ENCODE measurements at regions not wholly inside any gene's neighbourhood (a gene's known extent, or its start where the extent isn't known, plus 50 kb on each side); places are given as distances from the start of the nearest gene placed in this dataset.
"Not testable (repeated sequence)": the region's sequence is repeated elsewhere in the genome, so short reads cannot be mapped to it uniquely, and the experiment has no call there.

DNA sequence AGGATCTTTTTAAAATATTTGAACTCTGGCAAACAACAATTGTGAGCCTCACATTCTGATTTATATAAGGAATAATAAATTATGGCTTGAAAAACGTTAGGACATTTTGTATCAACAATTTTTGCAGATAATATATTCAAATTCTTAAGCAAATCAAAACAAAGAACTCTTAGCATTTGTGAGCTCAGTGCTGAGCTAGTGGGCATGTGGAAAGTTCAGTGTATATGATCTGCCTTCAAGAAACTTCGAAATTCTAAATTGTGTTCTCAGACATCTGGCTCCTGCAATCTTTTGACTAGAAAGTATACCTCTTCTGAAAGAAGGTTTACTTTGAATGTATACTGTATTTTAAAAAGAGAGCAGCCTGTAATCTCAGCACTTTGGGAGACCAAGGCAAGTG, 122.3 kb upstream of the NEIL3 start:
- no CpG with 5 or more reads among the region's 2 CpGs for WGBS (ENCODE audit: insufficient coverage)
- no peak for DNase-seq

DNA sequence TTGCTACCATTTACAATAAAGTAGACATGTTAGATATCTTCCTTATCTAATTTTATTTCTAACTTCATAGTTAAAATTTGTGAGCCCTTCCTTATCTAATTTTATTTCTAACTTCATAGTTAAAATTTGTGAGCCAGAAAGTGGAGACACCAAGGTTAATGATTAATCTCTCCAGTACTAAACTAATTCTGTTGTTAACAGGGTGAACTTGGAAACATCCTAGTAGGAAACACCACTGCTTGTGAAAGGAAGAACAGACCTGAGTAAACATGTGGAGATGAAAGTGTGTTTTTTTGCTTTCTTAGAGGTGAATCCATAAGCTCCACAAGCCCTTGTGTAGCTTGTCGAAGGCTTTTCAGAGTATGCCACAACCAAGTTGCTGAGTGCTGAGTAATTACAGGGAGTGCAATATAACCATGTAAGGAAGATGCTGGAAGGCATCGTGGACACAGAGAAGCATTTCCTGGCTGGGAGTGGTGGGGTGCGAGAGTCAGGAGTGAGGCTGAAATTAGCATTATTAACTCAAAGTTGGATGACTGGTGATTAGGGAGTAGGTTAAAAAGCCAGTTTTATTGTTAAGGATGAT, 118.6 kb upstream of the NEIL3 start:
- Histone ChIP-seq H3K27me3 (ENCODE audit: control insufficient read depth, insufficient read depth, low read length) (no peaks in the 10 kb centered on the region), H3K4me1 (ENCODE audit: control insufficient read depth, insufficient read depth, low read length) (no peaks in the 10 kb centered on the region), H3K27ac (ENCODE audit: low read length) (no peak overlapping the region), H3K4me3 (ENCODE audit: low read length) (no peak overlapping the region), H3K36me3 (ENCODE audit: control insufficient read depth, insufficient read depth, low read length) (no peaks in the 10 kb centered on the region), H3K9me3 (replicated peaks; ENCODE audit: control insufficient read depth, low read depth, low read length) (peaks cover 3% of the 10 kb centered on the region)
- 50% methylated on average over 3 of the region's 3 CpGs for WGBS (ENCODE audit: insufficient coverage)
- no peak for DNase-seq

More for the DNA sequence above, 122.3 kb upstream of the NEIL3 start:
- Histone ChIP-seq H3K36me3 (ENCODE audit: control insufficient read depth, insufficient read depth, low read length) (no peaks in the 10 kb centered on the region), H3K4me3 (ENCODE audit: low read length) (no peak overlapping the region), H3K4me1 (ENCODE audit: control insufficient read depth, insufficient read depth, low read length) (no peaks in the 10 kb centered on the region), H3K27me3 (ENCODE audit: control insufficient read depth, insufficient read depth, low read length) (no peaks in the 10 kb centered on the region), H3K27ac (ENCODE audit: low read length) (no peak overlapping the region), H3K9me3 (replicated peaks; ENCODE audit: control insufficient read depth, low read depth, low read length) (no peaks in the 10 kb centered on the region)

DNA sequence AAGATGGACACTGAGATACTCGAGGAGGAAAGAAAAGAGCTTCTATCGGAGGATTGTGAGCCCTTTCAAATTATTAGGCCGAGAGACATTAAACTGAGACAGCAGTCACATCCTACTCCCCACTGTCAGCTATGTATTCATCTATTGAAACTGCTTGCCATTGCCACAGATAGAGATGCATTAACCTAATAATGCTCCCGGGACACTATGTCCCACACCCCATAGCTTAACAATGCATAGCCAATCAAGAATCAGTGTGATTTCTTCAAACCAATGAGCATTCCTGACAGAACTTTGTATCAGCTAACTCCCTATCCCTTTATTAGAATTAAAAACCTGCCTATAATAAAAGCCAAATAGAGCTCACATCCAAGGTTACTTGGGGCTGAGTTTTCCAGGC, 118.1 kb upstream of the NEIL3 start:
- Histone ChIP-seq H3K4me1 (ENCODE audit: control insufficient read depth, insufficient read depth, low read length) (no peaks in the 10 kb centered on the region), H3K9me3 (replicated peaks; ENCODE audit: control insufficient read depth, low read depth, low read length) (peaks cover 3% of the 10 kb centered on the region), H3K27ac (ENCODE audit: low read length) (no peak overlapping the region), H3K27me3 (ENCODE audit: control insufficient read depth, insufficient read depth, low read length) (no peaks in the 10 kb centered on the region), H3K36me3 (ENCODE audit: control insufficient read depth, insufficient read depth, low read length) (no peaks in the 10 kb centered on the region), H3K4me3 (ENCODE audit: low read length) (no peak overlapping the region)
- no peak for DNase-seq
- WGBS (ENCODE audit: insufficient coverage): 46% methylated on average over 2 of the region's 4 CpGs

DNA sequence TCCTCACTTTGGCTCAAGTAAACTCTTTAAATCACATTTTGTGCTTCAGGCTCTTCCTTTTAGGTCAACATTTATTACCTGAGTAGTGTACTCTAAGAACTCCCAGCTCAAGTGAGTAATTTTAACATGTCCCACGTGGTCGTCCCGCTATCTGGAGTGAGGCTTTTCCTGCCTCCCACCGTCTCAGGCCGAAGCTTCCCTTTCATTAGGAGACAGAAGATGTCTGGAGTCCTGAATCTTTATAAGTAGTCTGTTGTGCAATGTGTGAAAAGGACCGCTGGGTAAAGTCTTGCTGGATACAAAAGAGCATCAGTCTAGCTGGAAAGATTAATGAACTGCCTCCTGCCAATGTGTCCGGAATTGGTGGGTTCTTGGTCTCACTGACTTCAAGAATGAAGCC, 117.7 kb upstream of the NEIL3 start:
- H3K4me3 ChIP-seq (ENCODE audit: low read length): no peak overlapping the region
- DNase-seq: peak; percentile 1
- H3K36me3 ChIP-seq (ENCODE audit: control insufficient read depth, insufficient read depth, low read length): no peaks in the 10 kb centered on the region
- H3K4me1 ChIP-seq (ENCODE audit: control insufficient read depth, insufficient read depth, low read length): no peaks in the 10 kb centered on the region
- no peak overlapping the region for H3K27ac ChIP-seq (ENCODE audit: low read length)
- 64% methylated on average over 7 of the region's 7 CpGs for WGBS (ENCODE audit: insufficient coverage)
- no peaks in the 10 kb centered on the region for H3K27me3 ChIP-seq (ENCODE audit: control insufficient read depth, insufficient read depth, low read length)
- peaks cover 3% of the 10 kb centered on the region for H3K9me3 ChIP-seq (replicated peaks; ENCODE audit: control insufficient read depth, low read depth, low read length)

DNA sequence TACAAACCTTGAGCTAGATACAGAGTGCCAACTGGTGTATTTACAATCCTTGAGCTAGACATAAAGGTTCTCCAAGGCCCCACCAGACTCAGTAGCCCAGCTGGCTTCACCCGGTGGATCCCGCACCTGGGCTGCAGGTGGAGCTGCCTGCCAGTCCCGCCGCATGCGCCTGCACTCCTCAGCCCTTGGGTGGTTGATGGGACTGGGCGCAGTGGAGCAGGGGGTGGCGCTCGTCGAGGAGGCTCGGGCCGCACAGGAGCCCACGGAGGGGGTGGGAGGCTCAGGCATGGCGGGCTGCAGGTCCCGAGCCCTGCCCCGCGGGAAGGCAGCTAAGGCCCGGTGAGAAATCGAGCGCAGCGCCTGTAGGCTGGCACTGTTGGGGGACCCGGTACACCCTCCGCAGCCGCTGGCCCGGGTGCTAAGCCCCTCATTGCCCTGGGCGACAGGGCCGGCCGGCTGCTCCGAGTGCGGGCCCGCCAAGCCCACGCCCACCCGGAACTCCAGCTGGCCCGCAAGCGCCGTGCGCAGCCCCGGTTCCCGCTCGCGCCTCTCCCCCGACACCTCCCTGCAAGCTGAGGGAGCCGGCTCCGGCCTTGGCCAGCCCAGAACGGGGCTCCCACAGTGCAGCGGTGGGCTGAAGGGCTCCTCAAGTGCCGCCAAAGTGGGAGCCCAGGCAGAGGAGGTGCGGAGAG, 116.5 kb upstream of the NEIL3 start:
- H3K4me3 ChIP-seq (ENCODE audit: low read length); H3K27ac ChIP-seq (ENCODE audit: low read length); DNase-seq; H3K36me3 ChIP-seq (ENCODE audit: control insufficient read depth, insufficient read depth, low read length); H3K9me3 ChIP-seq (replicated peaks; ENCODE audit: control insufficient read depth, low read depth, low read length); H3K4me1 ChIP-seq (ENCODE audit: control insufficient read depth, insufficient read depth, low read length); H3K27me3 ChIP-seq (ENCODE audit: control insufficient read depth, insufficient read depth, low read length): not testable (repeated sequence)
- WGBS (ENCODE audit: insufficient coverage): 97% methylated on average over 32 of the region's 47 CpGs

DNA sequence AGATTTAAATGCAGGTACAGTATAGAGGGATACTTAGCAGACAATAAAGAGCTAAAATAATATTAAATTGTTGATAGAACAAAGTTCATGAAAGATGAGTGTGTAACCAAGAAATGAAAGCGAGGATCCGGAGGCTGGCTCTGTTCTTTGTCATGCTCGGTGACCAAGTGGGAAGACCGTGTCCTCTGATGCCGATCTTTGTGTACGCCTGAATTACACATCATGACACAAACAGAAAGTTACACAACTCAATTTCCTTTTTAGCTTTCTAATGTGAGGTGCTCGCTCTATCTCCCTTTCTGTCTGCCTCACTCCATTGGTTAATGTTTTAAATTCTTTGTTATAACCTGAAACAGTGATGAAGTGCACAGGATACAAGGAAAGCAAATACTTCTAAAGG, 114.8 kb upstream of the NEIL3 start:
- H3K9me3 ChIP-seq (replicated peaks; ENCODE audit: control insufficient read depth, low read depth, low read length): peaks cover 6% of the 10 kb centered on the region
- no peaks in the 10 kb centered on the region for H3K27me3 ChIP-seq (ENCODE audit: control insufficient read depth, insufficient read depth, low read length)
- no peak overlapping the region for H3K4me3 ChIP-seq (ENCODE audit: low read length)
- DNase-seq: no peak
- H3K36me3 ChIP-seq (ENCODE audit: control insufficient read depth, insufficient read depth, low read length): no peaks in the 10 kb centered on the region
- no peak overlapping the region for H3K27ac ChIP-seq (ENCODE audit: low read length)
- WGBS (ENCODE audit: insufficient coverage): 86% methylated on average over 6 of the region's 7 CpGs
- no peaks in the 10 kb centered on the region for H3K4me1 ChIP-seq (ENCODE audit: control insufficient read depth, insufficient read depth, low read length)

DNA sequence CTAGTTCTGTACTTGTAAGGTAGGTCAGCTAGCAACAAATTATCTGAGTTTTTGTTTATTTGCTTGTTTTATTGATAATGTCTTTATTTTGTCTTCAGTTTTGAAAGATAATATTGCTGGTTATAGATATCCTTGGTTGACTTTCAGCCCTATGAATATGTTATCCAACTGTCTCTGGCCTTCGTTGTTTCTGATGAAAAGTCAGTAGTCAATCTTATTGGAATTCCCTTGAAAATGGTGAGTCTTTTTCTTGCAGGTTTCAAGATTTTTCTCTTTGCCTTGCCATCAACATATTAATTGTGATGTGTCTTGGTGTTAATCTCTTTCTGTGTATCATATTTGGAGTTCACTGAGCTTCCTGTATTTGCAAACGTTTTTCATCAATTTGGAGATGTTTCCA, 113.1 kb upstream of the NEIL3 start:
- Histone ChIP-seq H3K4me1 (ENCODE audit: control insufficient read depth, insufficient read depth, low read length) (no peaks in the 10 kb centered on the region), H3K36me3 (ENCODE audit: control insufficient read depth, insufficient read depth, low read length) (no peaks in the 10 kb centered on the region), H3K4me3 (ENCODE audit: low read length) (no peak overlapping the region), H3K9me3 (replicated peaks; ENCODE audit: control insufficient read depth, low read depth, low read length) (peaks cover 6% of the 10 kb centered on the region), H3K27ac (ENCODE audit: low read length) (no peak overlapping the region), H3K27me3 (ENCODE audit: control insufficient read depth, insufficient read depth, low read length) (no peaks in the 10 kb centered on the region)
- DNase-seq: no peak
- WGBS (ENCODE audit: insufficient coverage): no CpG with 5 or more reads among the region's 2 CpGs

DNA sequence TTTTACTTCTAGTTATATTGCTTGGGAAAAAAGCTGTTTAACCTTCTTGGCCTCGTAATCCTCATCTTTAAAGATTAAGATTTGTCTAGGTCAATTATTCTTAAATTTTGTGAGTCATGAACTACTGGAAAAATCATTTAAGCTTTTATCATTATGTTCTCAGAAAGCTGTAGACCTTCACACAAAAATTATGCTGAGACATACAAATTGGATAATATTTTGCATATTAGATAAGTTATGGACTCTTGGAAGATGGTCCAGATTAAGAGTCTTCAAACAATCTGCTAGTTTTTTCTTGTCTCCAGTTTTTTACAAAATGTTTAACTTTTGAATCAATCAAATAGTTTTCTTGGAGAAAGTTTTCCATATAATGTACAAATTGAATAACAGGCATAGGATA, 108.1 kb upstream of the NEIL3 start:
- Histone ChIP-seq H3K4me1 (ENCODE audit: control insufficient read depth, insufficient read depth, low read length) (no peaks in the 10 kb centered on the region), H3K27me3 (ENCODE audit: control insufficient read depth, insufficient read depth, low read length) (no peaks in the 10 kb centered on the region), H3K27ac (ENCODE audit: low read length) (no peak overlapping the region), H3K9me3 (replicated peaks; ENCODE audit: control insufficient read depth, low read depth, low read length) (peaks cover 3% of the 10 kb centered on the region), H3K4me3 (ENCODE audit: low read length) (no peak overlapping the region), H3K36me3 (ENCODE audit: control insufficient read depth, insufficient read depth, low read length) (no peaks in the 10 kb centered on the region)
- DNase-seq: no peak
- no CpG with 5 or more reads among the region's 1 CpG for WGBS (ENCODE audit: insufficient coverage)

DNA sequence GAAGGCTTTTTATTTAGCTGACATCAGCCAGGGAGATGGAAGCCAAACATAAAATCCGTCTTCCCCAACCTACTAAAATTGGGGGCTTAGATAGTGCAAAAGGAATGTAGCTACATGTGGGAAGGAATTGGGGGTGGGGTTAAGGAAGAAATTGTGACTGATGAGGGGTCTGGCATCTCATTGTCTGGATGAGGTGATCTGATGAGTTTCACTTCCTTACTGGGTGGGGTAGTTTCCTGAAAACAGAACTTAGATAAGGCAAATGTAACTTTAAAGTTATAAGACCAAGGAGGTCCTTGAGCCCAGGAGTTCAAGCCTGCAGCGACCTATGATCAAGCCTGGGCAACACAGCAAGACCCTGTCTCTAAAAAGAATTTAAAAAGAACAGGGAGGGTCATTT, 105.5 kb upstream of the NEIL3 start:
- DNase-seq: no peak
- Histone ChIP-seq H3K4me1 (ENCODE audit: control insufficient read depth, insufficient read depth, low read length) (no peaks in the 10 kb centered on the region), H3K9me3 (replicated peaks; ENCODE audit: control insufficient read depth, low read depth, low read length) (peaks cover 3% of the 10 kb centered on the region), H3K27ac (ENCODE audit: low read length) (no peak overlapping the region), H3K36me3 (ENCODE audit: control insufficient read depth, insufficient read depth, low read length) (no peaks in the 10 kb centered on the region), H3K4me3 (ENCODE audit: low read length) (no peak overlapping the region), H3K27me3 (ENCODE audit: control insufficient read depth, insufficient read depth, low read length) (no peaks in the 10 kb centered on the region)
- no CpG with 5 or more reads among the region's 2 CpGs for WGBS (ENCODE audit: insufficient coverage)

DNA sequence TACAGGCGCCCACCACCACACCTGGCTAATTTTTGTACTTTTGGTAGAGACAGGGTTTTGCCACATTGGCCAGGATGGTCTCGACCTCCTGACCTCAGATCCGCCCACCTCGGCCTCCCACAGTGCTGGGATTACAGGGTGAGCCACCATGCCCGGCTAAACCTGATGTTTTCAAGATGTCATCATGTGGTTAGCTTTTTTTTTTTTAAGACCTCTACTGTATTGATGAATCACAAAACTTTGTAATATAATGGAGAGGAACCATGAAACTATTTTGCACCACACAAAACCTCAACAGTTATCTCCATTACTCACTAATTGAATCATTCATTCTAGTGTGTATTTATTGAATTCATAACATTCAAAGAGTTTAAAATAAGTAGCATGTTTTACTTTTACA, 94.7 kb upstream of the NEIL3 start:
- no peak for DNase-seq
- Histone ChIP-seq H3K27ac (ENCODE audit: low read length) (no peak overlapping the region), H3K36me3 (ENCODE audit: control insufficient read depth, insufficient read depth, low read length) (no peaks in the 10 kb centered on the region), H3K9me3 (replicated peaks; ENCODE audit: control insufficient read depth, low read depth, low read length) (no peaks in the 10 kb centered on the region), H3K4me1 (ENCODE audit: control insufficient read depth, insufficient read depth, low read length) (no peaks in the 10 kb centered on the region), H3K4me3 (ENCODE audit: low read length) (no peak overlapping the region), H3K27me3 (ENCODE audit: control insufficient read depth, insufficient read depth, low read length) (no peaks in the 10 kb centered on the region)
- WGBS (ENCODE audit: insufficient coverage): no CpG with 5 or more reads among the region's 5 CpGs

DNA sequence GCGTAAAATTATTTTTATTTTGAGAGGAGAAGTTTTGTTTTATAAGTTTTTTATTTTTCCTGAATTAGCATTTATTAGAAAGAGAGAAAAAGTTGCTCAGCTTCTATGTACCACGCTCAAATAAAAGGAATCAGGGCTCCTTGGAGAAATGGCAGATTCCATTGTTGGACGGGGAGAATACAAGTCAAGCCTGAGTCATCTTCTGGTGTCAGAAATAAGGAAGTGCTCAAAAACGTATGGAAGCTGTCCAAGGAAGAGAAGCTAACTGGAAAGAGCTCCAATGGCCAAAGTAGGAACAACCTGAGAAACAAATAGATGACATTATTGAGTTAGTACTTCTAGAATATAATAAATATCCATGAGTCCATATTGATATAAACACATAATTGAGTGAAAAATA, 89.3 kb upstream of the NEIL3 start:
- Histone ChIP-seq H3K36me3 (ENCODE audit: control insufficient read depth, insufficient read depth, low read length) (no peaks in the 10 kb centered on the region), H3K4me1 (ENCODE audit: control insufficient read depth, insufficient read depth, low read length) (no peaks in the 10 kb centered on the region), H3K27ac (ENCODE audit: low read length) (no peak overlapping the region), H3K9me3 (replicated peaks; ENCODE audit: control insufficient read depth, low read depth, low read length) (no peaks in the 10 kb centered on the region), H3K4me3 (ENCODE audit: low read length) (no peak overlapping the region), H3K27me3 (ENCODE audit: control insufficient read depth, insufficient read depth, low read length) (no peaks in the 10 kb centered on the region)
- WGBS (ENCODE audit: insufficient coverage): 28% methylated on average over 2 of the region's 4 CpGs
- DNase-seq: peak; percentile 10

Data from muscle of leg (tissue), 3 donors.